Pancreas (tissue), 10 donors: ENCODE measurements at regions not wholly inside any gene's neighbourhood (a gene's known extent, or its start where the extent isn't known, plus 50 kb on each side); places are given as distances from the start of the nearest gene placed in this dataset.
"Not testable (repeated sequence)": the region's sequence is repeated elsewhere in the genome, so short reads cannot be mapped to it uniquely, and the experiment has no call there.

Experiments
- ATAC-seq, 4 donors: fragments of 200-7000 bp; cut with Tn5 transposase; one replicate each; pipeline versions ENCODE4 v1.8.0 to v1.9.1; 2020; ENCODE audit warnings: mild to moderate bottlenecking in 4 of 4, moderate library complexity in 4 of 4
- DNase-seq, 6 donors: peaks; one replicate each; pipeline ENCODE4 v3.0.0-alpha.2; 2020
- FAIRE-seq: peaks from 2 replicates; lab custom pipeline; 2012; peaks lifted over from hg19 to GRCh38; lab: Jason Lieb, UNC
- H3K27ac ChIP-seq, 4 donors: fragments of 200-600 bp; sonication (generic); 1 replicate in 3 of 4; 2 replicates in 1 of 4; pipeline versions ENCODE4 v1.5.0 to v1.8.0; 2020
- H3K27me3 ChIP-seq, 4 donors: fragments of 200-600 bp; one replicate each; pipeline ENCODE4 v1.8.0; 2021
- H3K36me3 ChIP-seq, 3 donors: fragments of 200-600 bp; sonication (generic) in 1 of 3; one replicate each; pipeline versions ENCODE4 v1.5.0 to v1.8.0; 2020 to 2021
- H3K4me1 ChIP-seq, 3 donors: fragments of 200-600 bp; one replicate each; pipeline ENCODE4 v1.8.0; 2021
- H3K4me3 ChIP-seq, 4 donors: fragments of 200-600 bp; sonication (generic) in 2 of 4; one replicate each; pipeline versions ENCODE4 v1.5.0 to v1.8.0; 2020 to 2021
- H3K9me3 ChIP-seq, 4 donors: fragments of 200-600 bp; one replicate each; pipeline ENCODE4 v1.8.0; 2021
- whole genome bisulfite sequencing, 2 donors: extraction: QIAGEN DNeasy Blood & Tissue Kit; methylation state at CpG; one replicate each; pipeline ENCODE4 v1.1.7; 2013; 5-methylcytosine and 5-hydroxymethylcytosine counted together
- intact Hi-C, 3 donors: fragments of 100-400 bp; cut with DNase I; formaldehyde crosslinking; loops; one replicate each; pipeline versions ENCODE4 v1.11.1 to v1.14.2; 2022
- TF ChIP-seq, protein P1 (sequence below), 4 donors: fragments of 200-600 bp; sonication (generic) in 3 of 4; IDR thresholded peaks; one replicate each; pipeline versions ENCODE4 v1.5.0 to v1.8.0; 2021; ENCODE audit warnings: antibody characterized with exemption in 4 of 4
- donor health status: healthy with polysubstance abuse.
- donor health status: DM: no; HTN: no; CAD: no; lungs with moderate emphysema.
- donor health status: DM: no; HTN: no; CAD: no.
- donor health status: control.
- donor health status: control.
- donor health status: Bipolar disorder and iron deficiency.
- donor health status: DM: yes; HTN: yes; CAD: no.
- donor health status: DM: no; HTN: no; CAD: no.
- donor health status: DM: no; HTN: no; CAD: no.
- donor health status: DM: yes; HTN: yes; CAD: no.

DNA sequence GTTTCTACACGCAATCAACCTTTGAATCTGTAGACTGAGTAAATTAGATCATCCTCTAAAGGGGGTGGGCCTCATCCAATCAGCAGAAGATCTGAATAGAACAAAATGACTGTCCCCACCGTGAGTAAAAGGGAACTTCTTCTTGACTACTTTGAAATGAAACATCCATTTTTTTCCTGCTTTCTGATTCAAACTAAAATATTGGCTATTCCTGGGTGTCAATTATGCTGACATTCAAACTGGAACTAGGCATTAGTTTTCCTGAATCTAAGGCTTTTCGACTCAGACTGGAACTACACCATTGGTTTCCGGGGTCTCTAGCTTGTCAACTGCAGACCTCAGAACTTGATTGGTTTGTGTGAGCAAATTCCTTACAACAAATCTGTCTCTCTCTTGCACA is 772.2 kb upstream of the CDH10 start:
- H3K27me3 ChIP-seq: no peaks in the 10 kb centered on the region
- ATAC-seq (no peak), DNase-seq (no peak), FAIRE-seq (no peak)
- H3K36me3 ChIP-seq: no peaks in the 10 kb centered on the region
- no peak overlapping the region for H3K27ac ChIP-seq
- TF ChIP-seq, protein P1, sequence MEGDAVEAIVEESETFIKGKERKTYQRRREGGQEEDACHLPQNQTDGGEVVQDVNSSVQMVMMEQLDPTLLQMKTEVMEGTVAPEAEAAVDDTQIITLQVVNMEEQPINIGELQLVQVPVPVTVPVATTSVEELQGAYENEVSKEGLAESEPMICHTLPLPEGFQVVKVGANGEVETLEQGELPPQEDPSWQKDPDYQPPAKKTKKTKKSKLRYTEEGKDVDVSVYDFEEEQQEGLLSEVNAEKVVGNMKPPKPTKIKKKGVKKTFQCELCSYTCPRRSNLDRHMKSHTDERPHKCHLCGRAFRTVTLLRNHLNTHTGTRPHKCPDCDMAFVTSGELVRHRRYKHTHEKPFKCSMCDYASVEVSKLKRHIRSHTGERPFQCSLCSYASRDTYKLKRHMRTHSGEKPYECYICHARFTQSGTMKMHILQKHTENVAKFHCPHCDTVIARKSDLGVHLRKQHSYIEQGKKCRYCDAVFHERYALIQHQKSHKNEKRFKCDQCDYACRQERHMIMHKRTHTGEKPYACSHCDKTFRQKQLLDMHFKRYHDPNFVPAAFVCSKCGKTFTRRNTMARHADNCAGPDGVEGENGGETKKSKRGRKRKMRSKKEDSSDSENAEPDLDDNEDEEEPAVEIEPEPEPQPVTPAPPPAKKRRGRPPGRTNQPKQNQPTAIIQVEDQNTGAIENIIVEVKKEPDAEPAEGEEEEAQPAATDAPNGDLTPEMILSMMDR (IDR thresholded peaks at IDR 0.05): no peak
- H3K4me1 ChIP-seq: no peaks in the 10 kb centered on the region
- H3K4me3 ChIP-seq: no peak overlapping the region
- no peaks in the 10 kb centered on the region for H3K9me3 ChIP-seq
- intact Hi-C loops: no loop called here
- WGBS, 2 donors: 43 to 60% methylated on average over 4 of the region's 4 CpGs

DNA sequence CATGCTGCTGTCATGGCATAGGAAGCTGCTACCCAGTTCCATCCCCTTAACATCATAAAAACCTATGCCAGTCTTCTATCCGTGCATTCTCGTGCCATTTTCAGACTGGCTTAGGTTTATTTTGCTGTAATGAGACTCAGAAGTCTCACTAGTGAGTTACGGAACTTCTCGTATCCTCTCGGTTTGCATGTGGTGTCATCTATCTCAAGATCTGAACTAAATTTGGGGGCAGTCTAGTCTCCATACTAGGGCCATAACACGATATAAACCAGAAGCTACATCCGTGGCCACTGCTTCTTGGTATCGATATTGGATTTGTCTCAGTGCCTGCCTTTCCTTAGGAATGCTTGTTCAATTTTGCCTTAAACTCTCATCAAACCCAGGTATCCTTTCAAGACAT is 771.2 kb upstream of the CDH10 start:
- Histone ChIP-seq H3K4me3 (no peak overlapping the region), H3K27ac (no peak overlapping the region), H3K27me3 (no peaks in the 10 kb centered on the region), H3K9me3 (no peaks in the 10 kb centered on the region), H3K36me3 (no peaks in the 10 kb centered on the region), H3K4me1 (no peaks in the 10 kb centered on the region)
- ATAC-seq: no peak
- intact Hi-C loops: no loop called here
- TF ChIP-seq, protein P1 (IDR thresholded peaks at IDR 0.05): no peak
- no peak for FAIRE-seq
- no peak for DNase-seq
- WGBS, 2 donors: 70 to 84% methylated on average over 8 of the region's 8 CpGs

DNA sequence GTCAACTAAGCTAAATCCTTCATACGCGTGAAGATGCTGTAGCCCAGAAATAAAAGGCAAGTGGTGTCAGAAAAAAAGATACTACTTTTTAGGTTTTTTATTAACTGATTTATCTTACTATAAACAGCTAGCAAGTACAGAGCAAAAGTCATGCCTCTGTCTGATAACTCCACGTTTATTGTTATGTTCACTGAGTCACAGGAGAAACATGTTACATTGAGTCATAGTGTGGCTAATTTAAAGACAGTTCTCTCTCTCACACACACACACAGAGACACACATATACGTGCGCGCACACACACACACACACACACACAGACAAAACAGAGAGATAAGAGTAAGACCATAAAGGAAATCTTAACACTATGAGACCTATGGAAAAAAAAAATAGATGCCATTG is 770.0 kb upstream of the CDH10 start:
- no peaks in the 10 kb centered on the region for H3K9me3 ChIP-seq
- DNase-seq (no peak), FAIRE-seq (no peak), ATAC-seq (no peak)
- WGBS, 2 donors: 29 to 46% methylated on average over 6 of the region's 6 CpGs
- H3K27me3 ChIP-seq: no peaks in the 10 kb centered on the region
- H3K27ac ChIP-seq: no peak overlapping the region
- H3K4me1 ChIP-seq: no peaks in the 10 kb centered on the region
- intact Hi-C loops: no loop called here
- TF ChIP-seq, protein P1 (IDR thresholded peaks at IDR 0.05): no peak
- H3K36me3 ChIP-seq: no peaks in the 10 kb centered on the region
- H3K4me3 ChIP-seq: no peak overlapping the region

DNA sequence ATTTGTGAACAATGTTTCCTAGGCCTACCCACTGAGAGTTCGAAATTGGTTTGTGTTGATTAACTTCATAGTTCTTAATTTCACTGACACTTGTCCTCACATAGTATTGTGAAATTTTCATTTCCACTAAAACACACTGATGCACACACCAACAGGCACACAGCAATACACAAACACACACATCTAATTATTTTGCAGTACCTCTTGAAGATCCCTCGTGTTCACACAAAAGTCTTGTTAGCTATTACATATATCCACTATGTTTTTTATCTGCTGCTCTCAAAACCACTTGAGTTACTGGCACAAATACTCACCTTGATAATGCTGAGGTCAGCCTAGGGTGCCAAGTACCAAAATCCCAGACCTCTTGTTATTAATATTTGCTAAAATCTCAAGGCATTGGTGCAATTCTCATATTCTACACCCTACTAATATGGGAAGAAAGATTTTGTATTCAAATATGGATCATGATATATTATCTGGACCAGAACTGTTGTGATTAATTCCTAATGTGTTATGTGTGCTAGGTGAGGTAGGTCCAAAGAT is 767.4 kb upstream of the CDH10 start:
- Histone ChIP-seq H3K4me1 (no peaks in the 10 kb centered on the region), H3K9me3 (no peaks in the 10 kb centered on the region), H3K27me3 (no peaks in the 10 kb centered on the region), H3K27ac (no peak overlapping the region), H3K36me3 (no peaks in the 10 kb centered on the region), H3K4me3 (no peak overlapping the region)
- DNase-seq (no peak), FAIRE-seq (no peak), ATAC-seq (no peak)
- TF ChIP-seq, protein P1 (IDR thresholded peaks at IDR 0.05): no peak
- WGBS, 2 donors: 35 to 46% methylated on average over 2 of the region's 2 CpGs
- intact Hi-C loops: no loop called here

DNA sequence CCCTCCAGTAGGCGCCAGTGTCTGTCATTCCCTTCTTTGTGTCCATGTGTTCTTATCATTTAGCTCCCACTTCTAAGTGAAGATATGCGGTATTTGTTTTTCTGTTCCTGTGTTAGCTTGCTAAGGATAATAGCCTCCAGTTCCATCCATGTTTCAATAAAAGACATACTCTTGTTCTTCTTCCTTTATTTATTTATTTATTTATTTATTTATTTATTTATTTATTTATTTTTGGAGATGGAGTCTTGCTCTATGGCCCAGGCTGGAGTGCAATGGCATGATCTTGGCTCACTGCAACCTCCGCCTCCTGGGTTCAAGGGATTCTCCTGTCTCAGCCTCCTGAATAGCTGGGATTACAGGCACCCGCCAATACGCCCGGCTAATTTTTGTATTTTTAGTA is 762.6 kb upstream of the CDH10 start:
- H3K4me3 ChIP-seq, H3K27ac ChIP-seq, ATAC-seq, intact Hi-C loops, H3K9me3 ChIP-seq, H3K27me3 ChIP-seq, DNase-seq, H3K4me1 ChIP-seq, FAIRE-seq, H3K36me3 ChIP-seq: not testable (repeated sequence)
- WGBS, 2 donors: 77 to 82% methylated on average over 3 of the region's 6 CpGs
